ENCODE measurements at regions not wholly inside any gene's neighbourhood (a gene's known extent, or its start where the extent isn't known, plus 50 kb on each side); places are given as distances from the start of the nearest gene placed in this dataset.
"Not testable (repeated sequence)": the region's sequence is repeated elsewhere in the genome, so short reads cannot be mapped to it uniquely, and the experiment has no call there.

DNA sequence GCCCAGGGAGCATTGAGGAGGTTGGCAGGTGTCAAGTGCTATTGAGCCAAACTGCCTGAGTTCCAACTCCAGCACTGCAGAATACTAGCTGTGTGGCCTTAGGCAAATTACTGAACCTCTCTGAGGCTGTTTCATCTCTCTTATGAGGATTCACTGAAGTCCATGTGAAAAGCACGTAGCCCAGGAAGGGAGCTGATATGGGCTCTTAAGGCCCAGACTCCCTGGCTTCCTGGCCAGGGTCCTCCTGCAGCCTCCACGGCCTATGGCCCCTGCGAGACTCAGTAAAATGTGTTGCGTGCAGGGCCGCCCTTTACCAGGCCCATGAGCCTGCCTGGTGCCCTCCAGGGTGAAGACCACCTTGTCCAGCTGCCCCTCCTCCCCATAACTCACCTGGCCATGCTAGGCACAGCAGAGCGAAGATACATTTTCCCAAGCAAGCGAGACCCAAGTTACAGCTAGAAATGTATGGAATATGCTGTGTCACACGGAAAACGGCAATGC is 133.7 kb upstream of the TNRC6C start:
- DNase-seq (ENCODE audit: low spot score): no peak

DNA sequence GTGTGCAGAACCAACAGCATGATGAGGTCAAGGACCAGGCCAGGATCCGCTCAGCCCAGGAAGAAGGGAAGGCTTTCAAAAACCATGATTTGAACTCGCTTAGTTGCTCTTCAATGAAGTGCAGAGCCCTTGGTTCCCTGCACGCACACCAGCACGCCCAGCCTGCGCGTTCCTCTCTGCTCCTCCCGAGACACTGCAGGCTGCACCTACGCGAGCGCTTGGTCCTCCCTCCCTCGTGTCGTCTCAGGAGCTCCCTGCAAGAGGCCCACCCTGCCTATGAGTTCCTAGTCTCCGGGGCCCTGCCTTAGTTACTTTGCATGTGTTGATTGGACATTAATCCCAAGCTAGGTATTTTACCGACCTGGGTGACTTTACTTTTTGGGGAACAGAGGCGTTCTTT is 132.9 kb upstream of the TNRC6C start:
- no peak for DNase-seq (ENCODE audit: low spot score)

DNA sequence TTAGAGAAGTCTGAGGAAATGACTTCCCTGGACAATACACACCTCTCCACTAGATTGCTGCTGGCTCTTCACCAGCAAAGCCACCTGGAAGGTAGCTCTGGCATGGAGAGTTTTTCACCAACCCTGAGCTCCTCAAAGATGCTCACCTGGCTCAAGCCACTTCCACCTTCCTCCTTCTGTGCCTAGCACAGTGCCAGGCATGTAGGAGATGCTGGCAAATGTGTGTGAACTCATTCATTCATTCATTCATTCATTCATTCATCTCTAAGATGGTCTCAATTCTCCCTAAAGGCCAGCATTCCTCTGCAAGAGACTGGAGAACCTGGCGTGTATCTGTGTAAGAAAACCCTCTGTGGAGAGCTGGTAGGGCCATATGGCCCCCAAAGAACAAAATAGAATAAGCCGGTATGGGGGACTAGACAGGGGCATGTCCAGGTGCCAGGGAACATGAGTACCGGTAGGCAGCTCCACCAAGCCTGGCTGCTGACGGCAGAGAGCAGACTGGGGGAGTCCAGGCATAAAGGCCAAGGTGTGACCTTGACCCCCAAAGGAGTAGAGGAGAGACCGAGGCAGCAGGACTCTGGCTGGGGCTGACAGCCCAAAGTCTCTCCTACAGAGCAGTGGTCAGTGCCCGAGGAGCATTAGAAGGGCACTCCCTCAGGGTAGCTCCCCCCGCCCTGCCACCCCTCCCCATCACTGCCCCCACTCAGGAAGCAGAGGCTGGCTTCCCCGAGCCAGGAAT is 132.2 kb upstream of the TNRC6C start:
- no peak for DNase-seq (ENCODE audit: low spot score)

DNA sequence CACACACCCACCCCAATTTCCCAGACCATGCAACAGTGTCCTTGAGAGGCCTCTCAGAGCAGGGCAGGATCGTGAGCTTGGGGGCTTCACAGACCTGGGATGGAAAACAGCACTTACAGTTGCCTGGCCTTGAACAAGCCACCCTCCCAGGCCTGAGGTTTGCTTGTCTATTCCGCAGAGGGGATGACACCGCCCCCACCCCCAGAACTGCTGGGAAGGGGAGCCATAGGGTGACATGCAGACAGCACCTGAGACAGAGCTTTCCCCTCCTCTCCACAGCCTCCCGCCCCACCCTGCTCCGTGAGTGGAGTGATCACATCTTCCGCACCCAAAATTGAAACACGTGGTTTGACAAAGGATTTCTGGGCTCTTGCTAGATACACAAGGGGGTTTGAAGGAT is 131.5 kb upstream of the TNRC6C start:
- no peak for DNase-seq (ENCODE audit: low spot score)

DNA sequence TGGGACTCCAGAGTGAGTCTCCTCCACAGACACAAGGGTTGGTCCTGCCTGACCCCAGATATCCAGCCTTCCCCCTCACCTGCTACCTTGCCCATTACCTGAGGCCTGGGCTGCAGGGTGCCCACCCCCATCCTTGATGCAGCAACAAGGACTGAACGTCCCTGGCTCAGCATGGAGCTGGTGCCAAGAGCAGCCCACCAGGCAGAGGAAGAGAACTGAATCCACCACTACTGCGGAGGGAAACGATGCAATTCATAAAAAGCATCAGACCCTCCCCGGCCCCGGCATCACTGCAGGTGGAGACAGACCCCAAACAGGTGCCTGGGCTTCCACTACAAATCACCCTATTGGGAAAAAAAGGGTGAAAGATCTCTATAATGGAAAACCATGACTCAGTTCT is 131.0 kb upstream of the TNRC6C start:
- no peak for DNase-seq (ENCODE audit: low spot score)

DNA sequence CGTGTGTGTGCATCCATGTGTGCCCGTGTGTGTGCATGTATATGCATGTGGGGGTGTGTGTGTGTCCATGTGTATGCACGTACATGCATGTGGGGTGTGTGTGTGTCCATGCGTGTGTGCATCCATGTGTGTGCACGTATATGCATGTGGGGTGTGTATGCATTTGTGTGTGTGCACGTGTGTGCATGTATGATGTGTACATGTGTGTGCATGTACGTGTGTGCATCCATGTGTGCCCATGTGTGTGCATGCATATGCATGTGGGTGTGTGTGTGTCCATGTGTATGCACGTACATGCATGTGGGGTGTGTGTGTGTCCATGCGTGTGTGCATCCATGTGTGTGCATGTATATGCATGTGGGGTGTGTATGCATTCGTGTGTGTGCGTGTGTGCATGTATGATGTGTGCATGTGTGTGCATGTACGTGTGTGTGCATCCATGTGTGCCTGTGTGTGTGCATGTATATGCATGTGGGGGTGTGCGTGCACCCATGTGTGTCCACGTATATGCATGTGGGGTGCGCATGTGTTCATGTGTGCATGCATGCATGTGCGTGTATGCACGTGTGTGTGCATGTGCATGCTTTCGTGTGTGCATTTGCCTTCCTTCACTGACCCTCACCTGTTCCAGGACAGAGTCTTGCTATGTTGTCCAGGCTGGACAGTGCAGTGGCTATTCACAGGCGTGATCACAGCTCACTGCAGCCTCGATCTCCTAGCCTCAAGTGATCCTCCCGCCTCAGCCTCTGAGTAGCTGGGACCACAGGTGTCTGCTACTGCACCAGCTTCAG is 129.6 kb upstream of the TNRC6C start:
- DNase-seq (ENCODE audit: low spot score): no peak

DNA sequence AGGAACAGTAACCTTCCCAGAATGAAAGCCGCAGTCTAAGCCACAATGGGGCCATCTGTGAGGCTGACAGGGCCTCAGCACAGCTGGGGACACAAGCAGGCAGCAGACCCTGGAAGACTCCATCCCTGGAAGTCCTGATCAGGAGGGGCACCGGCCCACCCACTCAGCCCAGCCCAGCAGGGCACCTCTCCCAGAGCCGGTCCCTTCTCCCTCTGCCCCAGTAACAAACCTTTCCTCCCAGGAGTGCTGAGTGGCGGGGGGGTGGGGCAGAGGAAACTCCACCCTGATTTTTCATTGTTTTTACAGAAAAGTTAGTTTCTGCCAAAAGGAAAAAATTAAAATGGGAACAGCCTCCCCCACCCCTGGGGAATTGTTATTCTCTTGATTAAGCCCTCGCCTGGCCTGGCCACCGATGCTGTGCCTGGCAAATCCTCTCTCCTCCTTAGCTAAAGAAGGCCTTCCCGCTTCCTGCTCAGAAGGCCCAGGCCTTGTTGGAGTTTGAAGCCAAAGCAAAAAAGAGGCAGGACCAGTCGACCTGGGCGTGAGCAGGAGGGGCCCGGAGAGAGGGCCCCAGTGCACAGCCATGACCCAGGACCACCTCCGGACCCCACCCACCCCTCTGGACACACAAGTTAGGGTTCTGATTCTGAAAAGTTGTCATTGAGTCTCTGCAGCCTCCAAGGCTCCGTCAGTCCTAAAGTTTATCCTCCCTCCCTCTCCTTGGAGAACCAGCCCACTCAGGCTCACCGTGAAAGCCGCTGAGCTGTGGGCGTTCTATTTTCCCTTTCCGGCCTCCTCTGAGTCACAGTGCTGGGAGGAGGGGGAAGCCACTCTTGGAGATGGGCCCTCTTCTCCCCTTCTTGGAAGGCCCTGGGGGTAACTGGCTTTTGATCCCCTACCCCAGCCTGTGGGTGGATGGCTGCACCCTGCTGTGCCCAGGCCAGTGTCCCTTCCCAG is 128.4 kb upstream of the TNRC6C start:
- peak; percentile 88 for DNase-seq (ENCODE audit: low spot score)

DNA sequence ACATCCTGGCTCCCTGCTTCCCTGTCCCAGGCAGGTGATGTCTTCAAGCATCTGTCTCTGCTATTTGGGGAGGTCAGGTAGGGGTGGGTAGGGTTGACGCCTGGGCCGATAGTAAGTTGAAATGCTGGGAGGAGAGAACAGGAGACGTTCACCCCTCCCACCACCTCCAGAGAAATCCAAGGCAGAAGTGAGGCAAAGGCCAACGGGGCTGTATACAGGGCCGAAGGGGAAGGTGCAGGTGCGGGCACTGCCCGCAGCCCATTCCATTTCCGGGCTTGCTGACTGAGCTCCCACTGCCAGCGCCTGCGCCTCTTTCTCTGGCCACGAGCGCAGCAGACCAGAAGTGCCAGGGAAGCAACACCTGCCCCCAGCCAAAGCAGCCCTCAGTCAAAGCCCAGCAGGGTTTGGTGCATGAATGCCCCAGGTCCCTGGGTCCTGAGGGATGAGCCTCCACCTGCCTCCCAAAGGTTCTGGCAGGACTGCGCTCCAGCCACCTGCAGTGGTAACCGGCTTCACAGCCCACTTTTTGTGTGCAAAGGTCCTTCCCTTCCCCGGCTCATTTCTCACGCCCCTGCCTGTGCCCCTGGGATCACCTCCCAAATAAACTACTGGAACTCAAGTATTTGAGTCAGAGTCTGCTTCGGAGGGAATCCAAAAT is 127.6 kb upstream of the TNRC6C start:
- DNase-seq (ENCODE audit: low spot score): no peak

DNA sequence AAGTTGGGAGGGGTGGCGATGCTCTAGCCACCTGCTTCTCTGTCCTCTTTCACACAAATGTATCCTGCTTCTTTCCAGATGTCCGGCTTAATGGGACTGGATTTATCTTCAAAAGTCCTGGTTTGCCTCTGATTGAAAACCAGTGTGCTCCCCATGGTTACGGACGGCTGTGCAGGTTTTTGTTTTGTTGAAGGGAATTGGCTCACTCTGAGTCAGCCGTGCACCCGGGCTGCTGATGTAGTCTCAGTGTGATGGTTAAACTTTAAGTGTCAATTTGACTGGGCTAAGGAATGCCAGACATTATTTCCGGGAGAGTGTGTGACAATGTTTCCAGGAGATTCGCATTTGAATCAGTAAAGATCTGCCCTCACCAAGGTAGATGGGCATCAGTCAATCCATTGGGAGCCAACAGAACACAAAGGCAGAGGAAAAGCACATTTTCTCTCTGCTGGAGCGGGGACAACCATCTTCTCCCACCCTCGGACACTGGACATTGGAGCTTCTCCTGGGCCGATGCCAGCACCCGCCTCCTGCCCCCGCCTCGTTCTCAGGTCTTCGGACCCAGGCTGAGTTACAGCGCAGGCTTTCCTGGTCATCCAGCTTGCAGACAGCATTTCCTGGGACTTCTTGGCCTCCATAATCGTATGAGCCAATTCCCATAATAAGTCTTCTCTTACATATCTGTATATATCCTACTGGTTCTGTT is 126.9 kb upstream of the TNRC6C start:
- DNase-seq (ENCODE audit: low spot score): peak; percentile 74

DNA sequence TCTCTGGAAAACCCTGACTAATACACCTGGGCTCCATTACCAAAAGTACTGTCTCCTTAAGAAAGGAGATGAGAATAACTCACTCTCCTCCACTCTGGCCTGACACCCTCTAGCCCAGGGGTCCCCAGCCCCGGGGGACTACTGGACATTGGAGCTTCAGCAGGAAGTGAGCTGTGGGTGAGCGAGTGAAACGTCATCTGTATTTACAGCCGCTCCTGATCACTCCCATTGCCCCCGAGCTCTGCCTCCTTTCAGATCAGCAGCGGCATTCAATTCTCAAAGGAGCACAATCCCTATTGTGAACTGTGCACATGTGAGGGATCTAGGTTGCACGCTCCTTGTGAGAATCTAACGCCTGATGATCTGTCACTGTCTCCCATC is 126.3 kb upstream of the TNRC6C start:
- no peak for DNase-seq (ENCODE audit: low spot score)

DNA sequence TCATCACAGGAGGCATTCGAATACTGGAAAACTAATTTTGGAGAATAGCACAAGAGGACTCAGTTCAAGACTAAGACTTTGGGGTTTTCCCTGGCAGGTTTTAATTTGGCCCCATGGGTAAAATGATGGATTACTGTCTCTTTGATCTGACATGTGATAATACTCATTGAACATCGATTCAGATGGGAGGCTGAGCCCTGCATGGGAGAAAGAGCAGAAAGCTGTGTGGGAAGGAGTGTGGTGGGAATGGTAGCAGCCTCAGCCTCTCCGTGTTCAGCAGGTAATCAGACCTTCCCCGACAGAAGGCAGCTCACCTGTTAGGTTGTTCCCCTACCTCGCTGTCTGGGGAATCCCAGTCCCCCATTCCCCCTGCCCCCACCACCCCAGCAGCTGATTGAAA is 124.7 kb upstream of the TNRC6C start:
- no peak for DNase-seq (ENCODE audit: low spot score)

DNA sequence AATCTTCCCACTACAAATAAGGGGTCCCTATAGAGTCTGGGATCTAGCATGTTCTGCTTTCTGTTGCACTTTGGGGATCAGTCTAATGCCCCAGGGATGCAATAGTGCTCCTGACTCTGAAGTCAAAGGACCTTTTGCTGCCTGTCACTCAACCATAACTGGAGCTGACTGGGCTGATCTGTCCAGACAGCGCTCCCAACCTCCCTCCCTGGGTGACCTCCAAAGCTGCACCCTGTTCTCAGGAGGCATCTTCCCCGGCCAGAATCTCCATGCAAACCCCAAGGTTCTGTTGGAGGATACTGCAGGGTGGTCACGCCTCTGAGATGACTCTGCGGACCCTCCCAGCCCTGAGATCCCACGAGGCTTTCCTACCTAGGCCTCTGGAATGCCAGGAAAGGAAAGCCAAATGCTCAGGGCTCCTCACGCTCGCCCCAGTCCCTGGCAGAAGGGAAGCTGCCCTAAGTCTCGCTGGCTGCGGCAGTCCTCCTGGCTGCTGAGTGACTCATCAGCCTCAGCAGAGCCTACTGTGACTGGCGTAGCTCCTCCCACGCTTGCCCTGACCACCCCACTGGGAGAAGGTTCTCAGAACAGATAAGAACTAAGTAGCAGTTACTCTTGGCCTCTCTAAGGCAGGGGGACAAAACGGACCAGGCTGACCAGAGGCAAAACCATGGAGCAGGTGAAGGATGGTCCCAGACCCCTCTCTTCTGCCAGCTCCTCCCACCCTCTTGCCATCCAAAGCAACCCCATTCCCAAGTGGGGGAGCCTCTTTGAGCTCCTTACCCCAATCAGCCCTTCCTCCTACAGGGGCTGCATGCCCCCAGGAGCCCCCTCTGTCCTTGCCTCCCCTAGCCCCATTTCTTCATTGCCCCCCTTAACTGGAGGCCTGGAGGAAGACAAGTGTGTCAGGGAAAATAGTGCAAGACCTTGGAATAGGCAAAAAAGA is 124.1 kb upstream of the TNRC6C start:
- peak; percentile 94 for DNase-seq (ENCODE audit: low spot score)

DNA sequence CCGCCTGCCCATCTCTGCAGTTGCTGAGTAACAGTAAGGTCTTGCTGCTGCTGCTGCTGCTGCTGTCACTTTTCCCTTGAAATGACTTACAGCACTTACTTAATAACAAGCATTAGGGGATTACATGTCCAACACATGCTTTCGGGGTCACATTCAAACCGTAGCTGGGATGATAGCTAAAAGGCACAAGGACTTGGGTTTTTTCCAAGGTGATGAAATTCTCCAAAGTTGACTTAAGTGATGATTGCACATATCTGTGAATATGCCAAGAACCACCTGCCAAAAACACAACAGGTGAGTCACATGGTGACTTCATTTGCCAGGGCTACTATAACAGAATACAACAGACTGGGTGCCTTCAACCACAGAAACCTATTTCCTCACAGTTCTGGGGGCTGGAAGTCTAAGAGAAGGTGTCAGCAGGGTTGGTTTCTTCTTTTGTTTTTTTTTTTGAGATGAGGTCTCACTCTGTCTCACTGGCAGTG is 121.9 kb upstream of the TNRC6C start:
- no peak for DNase-seq (ENCODE audit: low spot score)

DNA sequence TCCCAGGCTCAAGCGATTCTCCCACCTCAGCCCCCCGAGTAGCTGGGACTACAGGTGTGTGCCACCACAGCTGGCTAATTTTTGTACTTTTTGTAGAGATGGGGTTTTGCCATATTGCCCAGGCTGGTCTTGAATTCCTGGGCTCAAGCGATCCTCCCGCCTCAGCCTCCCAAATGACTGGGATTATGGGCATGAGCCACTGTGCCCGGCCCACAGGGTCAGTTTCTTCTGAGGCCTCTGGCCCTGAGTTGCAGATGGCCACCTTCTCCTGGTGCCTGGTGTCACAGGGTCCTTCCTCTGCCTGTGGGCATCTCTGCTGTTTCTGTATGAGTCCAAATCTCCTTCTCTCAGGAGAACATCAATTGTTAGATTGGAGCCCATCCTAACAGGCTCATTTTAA is 121.4 kb upstream of the TNRC6C start:
- not testable (repeated sequence) for DNase-seq (ENCODE audit: low spot score)

DNA sequence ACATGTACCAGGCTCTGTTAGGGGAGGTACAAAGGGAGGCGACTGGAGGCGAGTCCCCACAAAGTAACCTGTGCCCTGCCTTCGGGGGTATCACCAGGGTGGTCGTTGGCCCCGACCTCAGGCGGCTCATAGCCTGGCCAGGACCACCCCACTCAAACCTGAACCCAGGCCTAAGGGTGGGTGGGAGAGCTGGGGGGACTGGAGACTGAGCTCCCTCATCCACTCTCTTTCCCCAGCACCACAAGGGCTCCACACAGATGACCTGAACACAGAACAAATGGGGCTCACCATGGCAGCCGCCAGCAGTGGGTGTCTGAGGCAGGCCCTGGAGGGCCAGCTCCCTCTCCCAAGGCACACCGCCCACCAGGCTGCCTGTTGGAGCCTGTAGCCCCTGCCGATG is 120.6 kb upstream of the TNRC6C start:
- no peak for DNase-seq (ENCODE audit: low spot score)

DNA sequence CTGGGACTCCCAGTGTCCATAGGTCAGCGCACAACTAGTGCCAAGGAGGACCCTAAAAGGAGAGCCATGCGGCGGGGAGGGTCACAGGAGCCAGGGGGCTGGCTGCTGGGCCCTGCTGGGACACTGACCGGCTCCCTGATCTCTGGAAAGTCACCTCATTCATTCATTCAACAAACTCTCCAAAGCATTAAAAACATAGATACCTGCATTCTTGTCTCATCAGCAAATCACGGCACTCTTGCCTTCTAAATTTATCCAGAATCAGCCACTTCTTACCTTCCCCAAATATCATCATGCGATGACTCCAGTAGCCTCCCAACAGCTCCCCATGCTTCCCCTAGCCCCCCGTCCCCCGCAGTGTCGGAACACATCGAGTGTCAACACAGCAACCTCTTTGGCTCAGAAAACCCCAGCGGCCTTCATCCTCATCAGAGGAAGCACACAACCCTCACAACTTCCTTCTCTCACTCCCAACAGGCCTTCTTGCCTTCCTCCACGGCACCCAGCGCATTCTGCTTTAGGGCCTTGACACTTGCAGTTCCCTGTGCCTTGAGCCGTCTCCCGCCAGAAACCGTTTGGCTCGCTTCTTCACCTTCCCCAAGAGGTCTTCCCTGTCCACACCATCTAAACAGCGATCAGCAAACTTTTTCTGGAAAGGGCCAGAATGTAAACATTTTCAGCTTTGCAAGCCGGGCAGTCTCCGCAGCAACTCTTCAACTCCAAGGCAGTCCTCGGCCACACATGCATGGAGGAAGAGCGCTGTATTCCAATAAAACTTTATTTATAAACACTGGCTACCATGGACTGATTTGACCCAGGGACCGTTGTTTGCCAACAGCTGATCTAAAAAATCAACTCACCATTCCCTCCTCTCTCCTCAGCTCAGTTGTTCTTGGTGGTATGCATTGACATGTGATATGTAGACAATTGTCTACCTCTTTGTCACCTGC is 119.5 kb upstream of the TNRC6C start:
- no peak for DNase-seq (ENCODE audit: low spot score)

DNA sequence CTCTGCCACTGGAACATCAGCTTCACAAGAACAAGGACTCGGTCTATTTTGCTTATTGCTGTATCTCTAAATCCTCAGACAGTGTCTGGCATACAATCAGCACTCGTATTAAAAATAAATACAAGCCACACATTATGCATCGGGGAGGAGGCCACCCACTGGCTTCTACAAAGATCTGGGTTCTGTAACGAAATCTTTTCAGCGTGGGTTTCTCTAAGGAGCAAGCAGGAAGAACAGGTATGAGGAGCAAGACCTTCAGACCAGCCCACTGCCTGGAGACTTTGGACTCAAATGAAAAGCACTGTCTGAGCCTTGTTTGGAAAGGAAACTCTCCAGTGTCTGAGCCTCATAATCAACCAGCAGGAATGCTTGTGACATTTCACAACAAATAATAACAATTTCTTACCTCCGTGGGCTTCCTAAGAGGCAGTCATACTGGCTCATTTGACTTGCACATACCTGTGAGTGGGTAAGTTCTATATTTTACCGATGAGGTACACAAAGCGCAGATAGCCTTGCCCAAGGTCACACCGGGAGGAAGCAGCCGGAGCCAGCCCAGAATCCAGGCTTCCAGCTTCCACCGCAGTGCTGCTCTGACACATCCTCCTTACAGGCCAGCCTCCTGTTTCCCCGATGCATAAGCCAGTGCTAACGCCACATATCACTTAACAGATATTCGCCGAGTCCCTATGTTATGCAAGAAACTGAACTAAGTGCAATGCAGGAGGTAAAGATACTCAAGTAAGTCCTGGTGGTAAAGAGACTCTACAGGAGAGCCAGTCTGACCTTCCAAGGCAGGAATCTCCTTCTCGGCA is 118.6 kb upstream of the TNRC6C start:
- no peak for DNase-seq (ENCODE audit: low spot score)

All from AG20443 (cell line).